Activated CD4-positive, alpha-beta T cell treated with anti-CD3 and anti-CD28 coated beads for 36 hours (primary cell): ENCODE measurements at regions not wholly inside any gene's neighbourhood (a gene's known extent, or its start where the extent isn't known, plus 50 kb on each side); places are given as distances from the start of the nearest gene placed in this dataset.

ENCODE experiments used
- ATAC-seq: fragments of 200-7000 bp; cut with Tn5 transposase; one replicate; pipeline ENCODE4 v1.10.0; 2021; ENCODE audit warnings: mild to moderate bottlenecking, moderate library complexity
- CTCF ChIA-PET: fragments of 350-600 bp; sonication (Branson Sonifier 250); formaldehyde crosslinking; loops from one replicate; lab custom pipeline; 2021; ENCODE audit warnings: antibody characterized with exemption; lab: Charles Lee
- POLR2A ChIA-PET: fragments of 350-600 bp; sonication (Branson Sonifier 250); formaldehyde crosslinking; loops from one replicate; lab custom pipeline; 2021; ENCODE audit warnings: antibody characterized with exemption, inconsistent platforms; lab: Charles Lee
- DNase-seq: peaks from one replicate; pipeline ENCODE4 v3.0.0-alpha.2; 2020
- H3K27ac Mint-ChIP-seq: one replicate; pipeline ENCODE4 v1.8.0; 2021; ENCODE audit warnings: mixed read lengths
- H3K27me3 Mint-ChIP-seq: one replicate; pipeline ENCODE4 v1.8.0; 2021; ENCODE audit warnings: mixed read lengths
- H3K36me3 Mint-ChIP-seq: one replicate; pipeline ENCODE4 v1.8.0; 2021; ENCODE audit warnings: low read depth, mixed read lengths
- H3K4me1 Mint-ChIP-seq: one replicate; pipeline ENCODE4 v1.8.0; 2021; ENCODE audit warnings: mixed read lengths
- H3K4me3 Mint-ChIP-seq: one replicate; pipeline ENCODE4 v1.8.0; 2021; ENCODE audit warnings: mild to moderate bottlenecking, moderate library complexity, mixed read lengths
- H3K9me3 Mint-ChIP-seq: one replicate; pipeline ENCODE4 v1.8.0; 2021; ENCODE audit warnings: low read depth, mixed read lengths
- intact Hi-C, 2 experiments: fragments of 100-400 bp; cut with DNase I in 1 of 2; cut with micrococcal nuclease in 1 of 2; formaldehyde crosslinking; loops; one replicate each; pipeline versions ENCODE4 v1.14.2 to v1.15.1; 2022 to 2024; cut with DNase I, micrococcal nuclease

DNA sequence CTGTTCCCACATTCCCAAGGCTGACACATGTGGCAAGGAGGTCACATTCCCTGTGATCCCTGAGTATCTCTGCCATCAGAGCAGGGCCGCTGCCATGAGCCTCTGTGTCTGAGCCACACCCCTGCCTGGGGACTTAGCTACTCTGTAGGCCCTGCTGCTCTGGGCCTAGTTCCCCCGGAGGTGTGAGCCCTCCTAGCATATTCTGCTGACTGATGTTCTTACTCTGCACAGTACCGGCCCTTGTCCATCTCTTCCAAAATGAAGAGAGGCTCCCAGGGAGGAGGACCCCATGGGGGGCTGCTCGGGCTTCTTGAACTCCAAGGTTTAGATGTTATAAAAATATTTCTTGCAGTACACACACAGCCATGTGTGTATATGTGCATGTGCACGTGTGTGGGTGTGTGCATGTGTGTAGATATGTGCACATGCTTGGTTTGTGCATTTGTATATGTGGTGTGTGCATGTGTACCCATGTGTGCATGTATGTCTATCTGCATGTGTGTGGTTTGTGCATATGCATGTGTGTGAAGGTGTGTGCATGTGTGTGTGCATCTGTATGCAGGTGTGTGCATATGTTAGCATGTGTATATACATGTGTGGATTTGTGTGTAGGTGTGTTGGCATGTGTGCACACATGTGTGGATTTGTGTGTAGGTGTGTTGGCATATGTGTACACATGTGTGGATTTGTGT is 101.2 kb downstream of the ERMARD start:
- ChIA-PET POLR2A (no interaction called here), CTCF (no interaction called here)
- H3K4me1 Mint-ChIP-seq: no peaks in the 10 kb centered on the region
- no peak overlapping the region for H3K27ac Mint-ChIP-seq
- DNase-seq (no peak), ATAC-seq (no peak)
- H3K27me3 Mint-ChIP-seq: peaks cover 2% of the 10 kb centered on the region
- H3K36me3 Mint-ChIP-seq: no peaks in the 10 kb centered on the region
- no peak overlapping the region for H3K4me3 Mint-ChIP-seq
- intact Hi-C loops: no loop called here
- peaks cover 2% of the 10 kb centered on the region for H3K9me3 Mint-ChIP-seq

GRCh38 chr6:169851641-169852503 is 100.5 kb downstream of the ERMARD start:
- CTCF ChIA-PET: no interaction called here
- H3K9me3 Mint-ChIP-seq: peaks cover 2% of the 10 kb centered on the region
- POLR2A ChIA-PET: no interaction called here
- no peaks in the 10 kb centered on the region for H3K36me3 Mint-ChIP-seq
- H3K4me1 Mint-ChIP-seq: no peaks in the 10 kb centered on the region
- ATAC-seq (no peak), DNase-seq (no peak)
- intact Hi-C loops: no loop called here
- peaks cover 2% of the 10 kb centered on the region for H3K27me3 Mint-ChIP-seq
- H3K4me3 Mint-ChIP-seq: no peak overlapping the region
- H3K27ac Mint-ChIP-seq: no peak overlapping the region

DNA sequence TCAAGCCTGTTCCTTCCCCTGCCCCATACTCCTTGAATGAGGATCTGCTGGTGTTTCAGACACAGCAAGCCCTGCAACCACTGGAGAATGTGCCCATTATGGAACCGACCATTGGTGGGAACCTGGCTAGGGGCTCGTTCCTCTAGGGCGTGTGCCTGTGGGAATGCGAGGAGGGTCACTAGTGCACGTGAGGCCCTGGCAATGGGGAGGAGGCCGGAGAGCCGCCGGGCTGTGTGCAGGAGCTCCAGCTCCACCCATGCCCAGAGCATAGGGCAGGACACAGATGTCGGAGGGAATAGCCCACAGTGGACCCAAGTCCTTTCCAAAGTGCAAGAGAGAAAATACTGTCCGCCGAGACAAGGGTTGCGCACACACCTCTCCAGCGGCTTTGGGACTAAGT is 99.3 kb downstream of the ERMARD start:
- Mint-ChIP-seq H3K4me1 (no peaks in the 10 kb centered on the region), H3K36me3 (no peaks in the 10 kb centered on the region), H3K9me3 (peaks cover 2% of the 10 kb centered on the region), H3K27me3 (peaks cover 2% of the 10 kb centered on the region), H3K27ac (no peak overlapping the region), H3K4me3 (no peak overlapping the region)
- DNase-seq (no peak), ATAC-seq (no peak)
- POLR2A ChIA-PET: no interaction called here
- CTCF ChIA-PET: no interaction called here
- intact Hi-C loops: no loop called here

- POLR2A ChIA-PET: no interaction called here
- H3K27ac Mint-ChIP-seq: no peak overlapping the region
- intact Hi-C loops: no loop called here
- no peak for ATAC-seq
- DNase-seq: no peak
- peaks cover 2% of the 10 kb centered on the region for H3K9me3 Mint-ChIP-seq
- H3K36me3 Mint-ChIP-seq: no peaks in the 10 kb centered on the region
- no peak overlapping the region for H3K4me3 Mint-ChIP-seq
- no peaks in the 10 kb centered on the region for H3K4me1 Mint-ChIP-seq
- CTCF ChIA-PET: interaction anchor here (1.4 kb wide), 1 partner anchor 18 kb away, joined by 3 read pairs; no protein-coding TSS in a partner anchor
- H3K27me3 Mint-ChIP-seq: peaks cover 2% of the 10 kb centered on the region
Measured at GRCh38 chr6:169850154-169850553, 98.7 kb downstream of the ERMARD start.

GRCh38 chr6:169849396-169849795 is 98.0 kb downstream of the ERMARD start:
- Mint-ChIP-seq H3K9me3 (peaks cover 2% of the 10 kb centered on the region), H3K27me3 (peaks cover 2% of the 10 kb centered on the region), H3K4me3 (no peak overlapping the region), H3K27ac (no peak overlapping the region), H3K4me1 (no peaks in the 10 kb centered on the region), H3K36me3 (no peaks in the 10 kb centered on the region)
- intact Hi-C loops: no loop called here
- no peak for DNase-seq
- ChIA-PET CTCF (interaction anchor here (1.4 kb wide), 1 partner anchor 17 kb away, joined by 3 read pairs; no protein-coding TSS in a partner anchor), POLR2A (no interaction called here)
- ATAC-seq: no peak

GRCh38 chr6:169848946-169849345 is 97.5 kb downstream of the ERMARD start:
- DNase-seq (no peak), ATAC-seq (no peak)
- CTCF ChIA-PET: interaction anchor here (1.4 kb wide), 1 partner anchor 17 kb away, joined by 3 read pairs; no protein-coding TSS in a partner anchor
- Mint-ChIP-seq H3K4me3 (no peak overlapping the region), H3K27ac (no peak overlapping the region), H3K9me3 (peaks cover 2% of the 10 kb centered on the region), H3K27me3 (peaks cover 2% of the 10 kb centered on the region), H3K36me3 (no peaks in the 10 kb centered on the region), H3K4me1 (no peaks in the 10 kb centered on the region)
- POLR2A ChIA-PET: no interaction called here
- intact Hi-C loops: no loop called here

- ATAC-seq (no peak), DNase-seq (no peak)
- ChIA-PET POLR2A (no interaction called here), CTCF (interaction anchor here (1.3 kb wide), 1 partner anchor 16 kb away, joined by 4 read pairs; no protein-coding TSS in a partner anchor)
- no peaks in the 10 kb centered on the region for H3K36me3 Mint-ChIP-seq
- intact Hi-C loops: no loop called here
- no peaks in the 10 kb centered on the region for H3K4me1 Mint-ChIP-seq
- peaks cover under 1% of the 10 kb centered on the region for H3K9me3 Mint-ChIP-seq
- H3K27me3 Mint-ChIP-seq: peaks cover 2% of the 10 kb centered on the region
- H3K27ac Mint-ChIP-seq: no peak overlapping the region
- H3K4me3 Mint-ChIP-seq: no peak overlapping the region
Measured at GRCh38 chr6:169847901-169848311, 96.5 kb downstream of the ERMARD start.

DNA sequence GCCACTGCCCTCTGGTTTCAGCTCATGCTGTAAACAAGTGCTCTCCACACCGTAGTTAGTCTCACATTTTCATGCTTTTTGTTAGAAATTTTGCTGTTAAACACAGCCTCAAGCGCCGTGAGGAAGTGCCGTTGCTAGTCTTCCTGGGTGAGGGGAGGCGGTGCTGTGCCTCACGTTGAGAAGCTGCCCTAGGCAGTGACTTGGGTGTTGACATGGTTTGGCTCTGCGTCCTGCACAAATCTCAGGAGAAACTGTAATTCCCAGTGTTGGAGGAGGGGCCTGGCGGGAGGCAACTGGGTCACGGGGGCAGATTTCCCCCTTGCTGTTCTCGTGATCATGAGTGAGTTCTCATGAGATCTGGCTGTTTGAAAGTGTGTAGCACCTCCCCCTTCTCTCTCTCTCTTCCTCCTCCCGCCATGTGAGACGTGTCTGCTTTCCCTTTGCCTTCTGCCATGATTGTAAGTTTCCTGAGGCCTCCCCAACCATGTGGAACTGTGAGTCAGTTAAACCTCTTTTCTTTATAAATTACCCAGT is 95.8 kb downstream of the ERMARD start:
- no peak overlapping the region for H3K27ac Mint-ChIP-seq
- intact Hi-C loops: no loop called here
- no peak for DNase-seq
- ATAC-seq: no peak
- ChIA-PET POLR2A (no interaction called here), CTCF (interaction anchor here (1.3 kb wide), 1 partner anchor 16 kb away, joined by 4 read pairs; no protein-coding TSS in a partner anchor)
- no peaks in the 10 kb centered on the region for H3K4me1 Mint-ChIP-seq
- peaks cover 2% of the 10 kb centered on the region for H3K27me3 Mint-ChIP-seq
- no peaks in the 10 kb centered on the region for H3K36me3 Mint-ChIP-seq
- H3K9me3 Mint-ChIP-seq: no peaks in the 10 kb centered on the region
- H3K4me3 Mint-ChIP-seq: no peak overlapping the region

GRCh38 chr6:169846286-169847056 is 95.0 kb downstream of the ERMARD start:
- Mint-ChIP-seq H3K27me3 (peaks cover 2% of the 10 kb centered on the region), H3K9me3 (no peaks in the 10 kb centered on the region), H3K4me1 (no peaks in the 10 kb centered on the region), H3K27ac (no peak overlapping the region), H3K36me3 (no peaks in the 10 kb centered on the region), H3K4me3 (no peak overlapping the region)
- ATAC-seq: no peak
- intact Hi-C loops: no loop called here
- DNase-seq: no peak
- CTCF ChIA-PET: no interaction called here
- POLR2A ChIA-PET: no interaction called here

GRCh38 chr6:169845426-169846285 is 94.2 kb downstream of the ERMARD start:
- H3K27me3 Mint-ChIP-seq: peaks cover 2% of the 10 kb centered on the region
- ChIA-PET POLR2A (no interaction called here), CTCF (interaction anchor here (0.6 to 1.3 kb wide), 2 partner anchors 14 to 1332 kb away, joined by 3 to 4 read pairs; no protein-coding TSS in a partner anchor)
- intact Hi-C loops: no loop called here
- no peak overlapping the region for H3K4me3 Mint-ChIP-seq
- H3K27ac Mint-ChIP-seq: no peak overlapping the region
- no peaks in the 10 kb centered on the region for H3K36me3 Mint-ChIP-seq
- ATAC-seq: no peak
- no peaks in the 10 kb centered on the region for H3K9me3 Mint-ChIP-seq
- DNase-seq: no peak
- no peaks in the 10 kb centered on the region for H3K4me1 Mint-ChIP-seq
